BJ (cell line): ENCODE measurements at regions not wholly inside any gene's neighbourhood (a gene's known extent, or its start where the extent isn't known, plus 50 kb on each side); places are given as distances from the start of the nearest gene placed in this dataset.

ENCODE experiments used
- CTCF ChIA-PET: fragments of 350-600 bp; formaldehyde crosslinking; extraction: SDS; loops from one replicate; lab custom pipeline; 2021; ENCODE audit warnings: antibody characterized with exemption, inconsistent platforms; lab: Yijun Ruan, JAX
- POLR2A ChIA-PET: fragments of 300-600 bp; sonication (Branson Sonifier 250); formaldehyde crosslinking; extraction: SDS; loops from one replicate; lab custom pipeline; 2021; ENCODE audit warnings: antibody characterized with exemption; lab: Charles Lee
- DNase-seq: peaks from one replicate; pipeline ENCODE4 v3.0.0-alpha.2; 2011; ENCODE audit warnings: low read depth
- H3K27me3 ChIP-seq: 2 replicates; pipeline ENCODE4 v1.6.0; 2011; ENCODE audit warnings: low read length; ENCODE audit not compliant: control insufficient read depth, insufficient read depth
- H3K36me3 ChIP-seq: 2 replicates; pipeline ENCODE4 v1.5.1; 2011; ENCODE audit warnings: low read length; ENCODE audit not compliant: control insufficient read depth, insufficient read depth
- H3K4me3 ChIP-seq: 2 replicates; pipeline ENCODE4 v1.5.1; 2011; ENCODE audit warnings: low read depth, mild to moderate bottlenecking, control low read depth, low read length
- CTCF ChIP-seq: IDR thresholded peaks from 2 replicates; pipeline ENCODE4 v1.5.1; 2011; ENCODE audit warnings: low read depth, mild to moderate bottlenecking, control low read depth, inconsistent platforms, low read length, moderate library complexity; ENCODE audit not compliant: insufficient read depth

GRCh38 chr2:166831930-166832329 lies 56.4 kb upstream of the XIRP2 start:
- H3K36me3 ChIP-seq = no peaks in the 10 kb centered on the region
- no peak for DNase-seq
- ChIA-PET POLR2A (no interaction called here), CTCF (no interaction called here)
- H3K4me3 ChIP-seq = no peak overlapping the region
- no peak for TF ChIP-seq CTCF
- no peaks in the 10 kb centered on the region for H3K27me3 ChIP-seq

- POLR2A ChIA-PET = interaction anchor here (0.6 kb wide), 1 partner anchor 1993 kb away, joined by 5 read pairs; no protein-coding TSS in a partner anchor
- no peak for DNase-seq
- no peak overlapping the region for H3K4me3 ChIP-seq
- CTCF ChIA-PET = interaction anchor here (0.6 kb wide), 1 partner anchor 10 kb away, joined by 3 read pairs; no protein-coding TSS in a partner anchor
- no peaks in the 10 kb centered on the region for H3K36me3 ChIP-seq
- no peaks in the 10 kb centered on the region for H3K27me3 ChIP-seq
- no peak for TF ChIP-seq CTCF
Measured at GRCh38 chr2:166825914-166826313, 62.4 kb upstream of the XIRP2 start.

GRCh38 chr2:166814335-166814734 lies 73.9 kb upstream of the XIRP2 start:
- CTCF ChIA-PET = no interaction called here
- no peak for DNase-seq
- H3K27me3 ChIP-seq = no peaks in the 10 kb centered on the region
- H3K36me3 ChIP-seq = no peaks in the 10 kb centered on the region
- no peak for TF ChIP-seq CTCF
- POLR2A ChIA-PET = no interaction called here
- no peak overlapping the region for H3K4me3 ChIP-seq

GRCh38 chr2:166812166-166812891 lies 76.0 kb upstream of the XIRP2 start:
- no peak for DNase-seq

GRCh38 chr2:166805753-166806152 lies 82.5 kb upstream of the XIRP2 start:
- ChIA-PET CTCF (interaction anchor here (1.2 kb wide), 1 partner anchor 387 kb away, joined by 3 read pairs; no protein-coding TSS in a partner anchor), POLR2A (no interaction called here)
- Histone ChIP-seq H3K36me3 (no peaks in the 10 kb centered on the region), H3K27me3 (no peaks in the 10 kb centered on the region), H3K4me3 (no peak overlapping the region)
- DNase-seq = no peak
- TF ChIP-seq CTCF = no peak

More at GRCh38 chr2:166812166-166812891, 76.0 kb upstream of the XIRP2 start:
- ChIA-PET POLR2A (no interaction called here), CTCF (no interaction called here)
- no peak overlapping the region for H3K4me3 ChIP-seq
- H3K36me3 ChIP-seq = no peaks in the 10 kb centered on the region
- TF ChIP-seq CTCF = no peak
- H3K27me3 ChIP-seq = no peaks in the 10 kb centered on the region
